ENCODE measurements at regions not wholly inside any gene's neighbourhood (a gene's known extent, or its start where the extent isn't known, plus 50 kb on each side); places are given as distances from the start of the nearest gene placed in this dataset.

DNA sequence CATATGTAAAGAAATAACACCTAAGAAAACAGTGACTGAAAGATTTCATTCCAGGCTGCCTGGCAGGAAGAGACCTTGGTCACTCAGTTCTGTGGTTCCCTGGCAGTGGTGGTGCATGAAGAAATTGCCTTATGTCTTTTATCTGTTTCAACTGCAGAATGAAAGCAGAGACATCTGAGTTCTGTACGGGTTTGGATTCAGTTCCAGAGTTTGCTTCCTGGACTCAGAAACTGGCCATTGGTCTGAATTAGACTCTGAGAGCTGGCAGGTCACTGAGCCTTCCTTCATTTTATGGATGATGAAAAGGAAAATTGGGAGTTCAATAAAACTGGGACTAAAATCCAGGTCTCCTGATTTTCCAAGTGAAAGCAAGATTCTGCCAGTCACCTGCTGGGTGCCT is 428.9 kb upstream of the AUTS2 start:
- Histone ChIP-seq H3K4me3 (ENCODE audit: low read length in 3 of 3) (no peak overlapping the region), H3K9ac (ENCODE audit: low read length in 3 of 3) (no peak overlapping the region), H3K36me3 (ENCODE audit: control insufficient read depth in 2 of 3, insufficient read depth in 3 of 3, low read length in 3 of 3) (no peaks in the 10 kb centered on the region), H3K27me3 (ENCODE audit: control insufficient read depth, insufficient read depth, low read length) (no peaks in the 10 kb centered on the region), H3K27ac (ENCODE audit: low read depth in 2 of 2, low read length in 2 of 2) (no peak overlapping the region), H3K9me3 (ENCODE audit: control insufficient read depth in 2 of 3, insufficient read depth in 1 of 3, low read length in 3 of 3) (no peaks in the 10 kb centered on the region), H3K4me1 (ENCODE audit: control insufficient read depth in 2 of 3, insufficient read depth in 2 of 3, low read depth in 1 of 3, low read length in 3 of 3) (no peaks in the 10 kb centered on the region)
- no peak for DNase-seq
- intact Hi-C loops (cut with DNase I): no loop called here
- TF ChIP-seq, protein P1, sequence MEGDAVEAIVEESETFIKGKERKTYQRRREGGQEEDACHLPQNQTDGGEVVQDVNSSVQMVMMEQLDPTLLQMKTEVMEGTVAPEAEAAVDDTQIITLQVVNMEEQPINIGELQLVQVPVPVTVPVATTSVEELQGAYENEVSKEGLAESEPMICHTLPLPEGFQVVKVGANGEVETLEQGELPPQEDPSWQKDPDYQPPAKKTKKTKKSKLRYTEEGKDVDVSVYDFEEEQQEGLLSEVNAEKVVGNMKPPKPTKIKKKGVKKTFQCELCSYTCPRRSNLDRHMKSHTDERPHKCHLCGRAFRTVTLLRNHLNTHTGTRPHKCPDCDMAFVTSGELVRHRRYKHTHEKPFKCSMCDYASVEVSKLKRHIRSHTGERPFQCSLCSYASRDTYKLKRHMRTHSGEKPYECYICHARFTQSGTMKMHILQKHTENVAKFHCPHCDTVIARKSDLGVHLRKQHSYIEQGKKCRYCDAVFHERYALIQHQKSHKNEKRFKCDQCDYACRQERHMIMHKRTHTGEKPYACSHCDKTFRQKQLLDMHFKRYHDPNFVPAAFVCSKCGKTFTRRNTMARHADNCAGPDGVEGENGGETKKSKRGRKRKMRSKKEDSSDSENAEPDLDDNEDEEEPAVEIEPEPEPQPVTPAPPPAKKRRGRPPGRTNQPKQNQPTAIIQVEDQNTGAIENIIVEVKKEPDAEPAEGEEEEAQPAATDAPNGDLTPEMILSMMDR (IDR thresholded peaks at IDR 0.05; ENCODE audit: borderline replicate concordance, extremely low read depth, insufficient read depth): no peak
- no peak for FAIRE-seq

DNA sequence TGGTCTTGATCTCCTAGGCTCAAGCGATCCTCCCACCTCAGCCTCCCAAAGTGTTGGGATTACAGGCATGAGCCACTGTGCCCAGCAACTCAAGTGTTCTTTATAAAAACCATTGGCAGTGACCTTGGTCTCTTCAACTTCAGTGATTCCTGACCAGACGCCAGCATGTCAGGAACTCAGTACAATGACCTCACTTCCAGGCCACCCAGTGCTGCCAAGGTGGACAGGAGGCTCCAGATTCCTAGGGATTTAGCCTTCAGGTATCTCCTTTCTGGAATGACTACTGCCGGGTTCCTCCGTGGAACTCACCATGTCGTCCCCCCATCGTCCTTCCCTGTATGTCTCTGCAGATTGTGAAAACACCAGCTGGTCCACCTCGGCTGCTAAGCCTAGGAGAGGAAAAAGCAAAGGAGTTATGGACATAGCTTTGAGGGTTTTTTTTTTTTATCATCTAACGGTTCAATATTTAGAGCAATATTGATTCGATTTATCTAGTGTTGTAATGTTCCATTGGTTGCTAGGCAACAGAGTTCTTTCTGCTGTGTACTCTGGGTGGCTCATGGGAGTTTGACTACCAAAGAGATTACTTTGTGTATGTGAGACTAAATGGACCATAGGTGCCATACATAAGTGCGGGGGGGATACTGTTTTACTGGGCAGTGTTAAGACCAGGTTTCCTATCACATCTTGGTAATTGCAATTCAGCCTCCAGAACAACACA is 425.8 kb upstream of the AUTS2 start:
- DNase-seq (no peak), FAIRE-seq (no peak)
- Histone ChIP-seq H3K9me3 (ENCODE audit: control insufficient read depth in 2 of 3, insufficient read depth in 1 of 3, low read length in 3 of 3) (no peaks in the 10 kb centered on the region), H3K27me3 (ENCODE audit: control insufficient read depth, insufficient read depth, low read length) (no peaks in the 10 kb centered on the region), H3K4me3 (ENCODE audit: low read length in 3 of 3) (no peak overlapping the region), H3K9ac (ENCODE audit: low read length in 3 of 3) (no peak overlapping the region), H3K4me1 (ENCODE audit: control insufficient read depth in 2 of 3, insufficient read depth in 2 of 3, low read depth in 1 of 3, low read length in 3 of 3) (no peaks in the 10 kb centered on the region), H3K36me3 (ENCODE audit: control insufficient read depth in 2 of 3, insufficient read depth in 3 of 3, low read length in 3 of 3) (no peaks in the 10 kb centered on the region), H3K27ac (ENCODE audit: low read depth in 2 of 2, low read length in 2 of 2) (no peak overlapping the region)
- TF ChIP-seq, protein P1 (IDR thresholded peaks at IDR 0.05; ENCODE audit: borderline replicate concordance, extremely low read depth, insufficient read depth): no peak
- intact Hi-C loops (cut with DNase I): no loop called here

DNA sequence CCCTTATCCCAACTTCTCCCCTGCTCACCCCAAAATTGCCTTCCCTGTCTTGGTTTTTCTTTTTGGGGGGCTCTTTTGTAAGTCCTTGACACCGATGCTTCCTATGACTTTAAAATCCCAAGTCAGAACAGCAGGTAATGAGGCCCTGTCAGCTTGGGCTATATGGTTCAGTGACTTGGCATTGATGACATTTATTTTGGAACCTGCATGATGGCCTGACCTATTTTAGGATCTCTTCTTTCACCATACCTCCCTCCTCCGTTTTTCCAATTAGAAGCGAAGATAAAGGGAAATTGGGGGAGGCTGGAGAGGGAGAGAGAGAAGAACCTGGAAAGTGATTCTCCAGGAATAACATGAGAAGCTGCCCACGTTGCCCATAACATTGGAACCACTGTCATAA is 424.9 kb upstream of the AUTS2 start:
- no peak overlapping the region for H3K27ac ChIP-seq (ENCODE audit: low read depth in 2 of 2, low read length in 2 of 2)
- no peaks in the 10 kb centered on the region for H3K27me3 ChIP-seq (ENCODE audit: control insufficient read depth, insufficient read depth, low read length)
- no peak overlapping the region for H3K4me3 ChIP-seq (ENCODE audit: low read length in 3 of 3)
- TF ChIP-seq, protein P1 (IDR thresholded peaks at IDR 0.05; ENCODE audit: borderline replicate concordance, extremely low read depth, insufficient read depth): no peak
- DNase-seq: no peak
- H3K4me1 ChIP-seq (ENCODE audit: control insufficient read depth in 2 of 3, insufficient read depth in 2 of 3, low read depth in 1 of 3, low read length in 3 of 3): no peaks in the 10 kb centered on the region
- H3K9me3 ChIP-seq (ENCODE audit: control insufficient read depth in 2 of 3, insufficient read depth in 1 of 3, low read length in 3 of 3): no peaks in the 10 kb centered on the region
- H3K36me3 ChIP-seq (ENCODE audit: control insufficient read depth in 2 of 3, insufficient read depth in 3 of 3, low read length in 3 of 3): no peaks in the 10 kb centered on the region
- H3K9ac ChIP-seq (ENCODE audit: low read length in 3 of 3): no peak overlapping the region
- FAIRE-seq: no peak
- intact Hi-C loops (cut with DNase I): no loop called here

DNA sequence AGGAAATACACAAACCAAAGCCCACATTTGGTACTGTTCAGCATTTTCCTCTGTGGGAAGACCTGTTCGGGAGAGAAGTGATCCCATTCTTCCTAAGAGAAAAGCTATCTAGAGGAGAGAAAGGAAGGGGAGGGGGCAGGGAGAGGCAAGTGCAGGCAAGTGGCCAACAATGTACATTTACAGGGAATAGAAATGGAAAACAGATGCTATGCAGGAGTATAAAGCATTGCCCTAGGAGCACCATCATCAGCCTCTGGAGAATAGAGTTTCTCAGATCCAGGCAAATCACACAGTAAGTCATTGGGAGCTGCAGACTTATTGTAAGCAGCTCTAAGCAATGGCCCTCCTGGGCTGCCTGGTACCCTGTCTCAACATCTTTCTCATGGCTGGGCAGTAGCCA is 424.4 kb upstream of the AUTS2 start:
- Histone ChIP-seq H3K27ac (ENCODE audit: low read depth in 2 of 2, low read length in 2 of 2) (no peak overlapping the region), H3K4me3 (ENCODE audit: low read length in 3 of 3) (no peak overlapping the region), H3K4me1 (ENCODE audit: control insufficient read depth in 2 of 3, insufficient read depth in 2 of 3, low read depth in 1 of 3, low read length in 3 of 3) (no peaks in the 10 kb centered on the region), H3K36me3 (ENCODE audit: control insufficient read depth in 2 of 3, insufficient read depth in 3 of 3, low read length in 3 of 3) (no peaks in the 10 kb centered on the region), H3K9ac (ENCODE audit: low read length in 3 of 3) (no peak overlapping the region), H3K9me3 (ENCODE audit: control insufficient read depth in 2 of 3, insufficient read depth in 1 of 3, low read length in 3 of 3) (no peaks in the 10 kb centered on the region), H3K27me3 (ENCODE audit: control insufficient read depth, insufficient read depth, low read length) (no peaks in the 10 kb centered on the region)
- FAIRE-seq: no peak
- intact Hi-C loops (cut with DNase I): no loop called here
- DNase-seq: peak in 1 of 5 donors; percentile 13
- TF ChIP-seq, protein P1 (IDR thresholded peaks at IDR 0.05; ENCODE audit: borderline replicate concordance, extremely low read depth, insufficient read depth): no peak

All from kidney (tissue), 13 donors.